ENCODE measurements at regions not wholly inside any gene's neighbourhood (a gene's known extent, or its start where the extent isn't known, plus 50 kb on each side); places are given as distances from the start of the nearest gene placed in this dataset.
A peak's percentile ranks its signal among the peaks of the same experiment; 100 is the strongest.
"Not testable (repeated sequence)": the region's sequence is repeated elsewhere in the genome, so short reads cannot be mapped to it uniquely, and the experiment has no call there.

DNA sequence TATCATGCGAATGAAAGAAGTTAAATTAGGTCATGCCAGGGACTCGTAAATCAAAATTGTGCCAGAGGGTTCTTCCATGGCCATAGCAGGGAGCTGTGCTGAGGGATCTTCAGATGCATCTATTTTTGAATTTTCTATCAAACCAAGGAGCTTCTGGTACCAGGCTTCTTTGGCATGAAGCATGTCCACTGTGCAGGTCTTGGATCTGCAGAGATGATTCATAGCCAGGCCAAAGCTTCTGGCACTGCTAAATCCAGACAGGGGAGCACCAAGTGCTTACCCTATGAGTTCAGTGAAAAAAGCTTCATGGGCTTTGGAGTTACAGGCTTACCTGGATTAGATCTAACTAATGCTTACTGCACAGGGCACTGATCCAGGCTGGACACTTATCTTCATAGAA is 154.2 kb upstream of the DAB1 start:
- DNase-seq (ENCODE audit: insufficient read length, low spot score) = no peak
- TF ChIP-seq POLR2AphosphoS5 (IDR thresholded peaks at IDR 0.05; ENCODE audit: low read depth, low read length) (no peak), SPI1 (IDR thresholded peaks at IDR 0.05; ENCODE audit: low read depth, low read length) (no peak), POU2F2 (IDR thresholded peaks at IDR 0.05; ENCODE audit: low read depth, low read length) (no peak), POLR2A (IDR thresholded peaks at IDR 0.05; ENCODE audit: low read depth, low read length) (no peak), TAF1 (IDR thresholded peaks at IDR 0.05; ENCODE audit: low read depth, low read length) (no peak), PAX5 (IDR thresholded peaks at IDR 0.05; ENCODE audit: insufficient read depth, low read length, severe bottlenecking) (no peak)
- FAIRE-seq = no peak

DNA sequence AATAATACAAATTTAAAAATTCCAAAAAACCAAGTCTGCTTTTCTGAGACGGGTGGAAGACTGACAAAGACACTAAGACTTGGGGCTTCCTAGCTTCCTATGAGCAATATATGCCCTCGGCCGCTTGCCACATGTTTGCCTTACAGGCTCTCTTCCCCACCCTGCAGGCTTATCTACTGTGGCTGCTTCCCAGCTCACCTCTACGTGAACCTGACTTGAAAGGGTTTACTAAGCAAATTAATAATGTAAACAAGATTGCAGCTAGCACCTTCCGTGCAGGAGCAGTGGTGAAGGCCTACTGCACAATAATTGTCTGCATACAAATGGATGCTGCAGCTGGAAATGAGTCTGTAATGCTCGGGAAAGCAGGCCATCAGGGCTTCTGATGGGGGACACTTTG is 152.9 kb upstream of the DAB1 start:
- DNase-seq (ENCODE audit: insufficient read length, low spot score) (no peak), FAIRE-seq (no peak)
- TF ChIP-seq POU2F2 (IDR thresholded peaks at IDR 0.05; ENCODE audit: low read depth, low read length) (no peak), SPI1 (IDR thresholded peaks at IDR 0.05; ENCODE audit: low read depth, low read length) (no peak), TAF1 (IDR thresholded peaks at IDR 0.05; ENCODE audit: low read depth, low read length) (no peak), POLR2AphosphoS5 (IDR thresholded peaks at IDR 0.05; ENCODE audit: low read depth, low read length) (no peak), POLR2A (IDR thresholded peaks at IDR 0.05; ENCODE audit: low read depth, low read length) (no peak), PAX5 (IDR thresholded peaks at IDR 0.05; ENCODE audit: insufficient read depth, low read length, severe bottlenecking) (no peak)

DNA sequence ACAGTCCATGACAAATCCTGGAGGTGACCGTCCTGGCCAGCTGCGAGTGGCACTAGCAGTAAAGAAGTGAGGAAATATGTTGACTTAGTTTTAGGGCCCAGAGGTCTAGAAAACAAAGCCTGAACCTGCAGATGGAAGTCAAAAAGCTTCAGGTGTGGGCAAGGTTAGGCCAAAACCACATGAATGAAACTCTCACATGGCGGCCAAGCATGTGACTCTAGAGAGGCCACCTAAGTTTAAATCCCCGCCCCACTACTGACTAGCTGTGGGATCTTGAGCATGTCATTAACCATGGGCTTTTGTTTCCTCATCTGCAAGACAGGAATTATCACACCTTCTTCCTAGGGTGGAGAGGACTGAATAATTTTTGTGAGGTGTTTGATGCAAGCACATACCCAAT is 148.2 kb upstream of the DAB1 start:
- TF ChIP-seq PAX5 (IDR thresholded peaks at IDR 0.05; ENCODE audit: insufficient read depth, low read length, severe bottlenecking) (no peak), TAF1 (IDR thresholded peaks at IDR 0.05; ENCODE audit: low read depth, low read length) (no peak), POLR2A (IDR thresholded peaks at IDR 0.05; ENCODE audit: low read depth, low read length) (no peak), SPI1 (IDR thresholded peaks at IDR 0.05; ENCODE audit: low read depth, low read length) (no peak)
- FAIRE-seq (no peak), DNase-seq (ENCODE audit: insufficient read length, low spot score) (no peak)

DNA sequence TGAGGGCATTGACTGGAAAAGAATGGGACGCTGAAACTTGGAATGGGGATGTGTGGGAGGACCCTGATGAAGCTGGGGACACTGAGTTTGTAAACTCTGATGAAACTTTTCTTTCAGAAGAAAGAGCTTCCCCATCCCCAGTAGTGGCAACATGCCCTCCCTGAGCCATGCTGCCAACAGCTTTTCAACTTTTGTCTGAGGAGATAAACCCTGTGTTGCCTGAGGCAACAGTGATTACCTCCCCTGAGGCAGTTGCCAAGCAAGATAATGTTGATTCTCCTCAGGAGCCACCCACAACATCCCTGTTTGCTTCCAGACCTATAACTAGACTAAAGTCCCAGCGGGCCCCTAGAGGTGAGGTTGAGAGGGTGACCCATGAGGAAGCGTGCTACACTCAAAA is 134.2 kb upstream of the DAB1 start:
- FAIRE-seq = not testable (repeated sequence)

DNA sequence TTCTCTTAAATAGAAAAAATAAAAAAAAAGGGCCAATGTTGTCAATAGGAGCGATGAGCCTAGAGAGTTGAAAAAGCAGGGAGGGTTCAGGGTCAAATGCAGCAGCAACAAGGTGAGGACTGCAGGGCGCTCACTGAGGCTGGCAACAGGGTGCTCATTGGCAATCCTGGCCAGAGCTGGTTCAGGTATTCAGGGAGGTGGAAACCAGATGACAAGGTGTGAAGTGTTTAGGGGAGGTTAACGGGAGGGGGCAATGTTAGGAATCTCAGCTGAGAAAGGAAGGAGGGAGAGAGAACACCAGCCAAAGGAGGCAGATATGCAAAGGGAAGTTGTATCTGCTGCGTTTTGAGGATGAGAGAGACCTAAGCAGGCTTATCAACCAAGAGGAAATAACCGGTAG is 129.8 kb upstream of the DAB1 start:
- TF ChIP-seq POU2F2 (IDR thresholded peaks at IDR 0.05; ENCODE audit: low read depth, low read length) = no peak
- no peak for TF ChIP-seq POLR2A (IDR thresholded peaks at IDR 0.05; ENCODE audit: low read depth, low read length)
- no peak for TF ChIP-seq POLR2AphosphoS5 (IDR thresholded peaks at IDR 0.05; ENCODE audit: low read depth, low read length)
- TF ChIP-seq PAX5 (IDR thresholded peaks at IDR 0.05; ENCODE audit: insufficient read depth, low read length, severe bottlenecking) = no peak
- no peak for TF ChIP-seq SPI1 (IDR thresholded peaks at IDR 0.05; ENCODE audit: low read depth, low read length)
- TF ChIP-seq TAF1 (IDR thresholded peaks at IDR 0.05; ENCODE audit: low read depth, low read length) = no peak
- FAIRE-seq (no peak), DNase-seq (ENCODE audit: insufficient read length, low spot score) (no peak)

More for the DNA sequence above, 134.2 kb upstream of the DAB1 start:
- DNase-seq (ENCODE audit: insufficient read length, low spot score) = not testable (repeated sequence)

DNA sequence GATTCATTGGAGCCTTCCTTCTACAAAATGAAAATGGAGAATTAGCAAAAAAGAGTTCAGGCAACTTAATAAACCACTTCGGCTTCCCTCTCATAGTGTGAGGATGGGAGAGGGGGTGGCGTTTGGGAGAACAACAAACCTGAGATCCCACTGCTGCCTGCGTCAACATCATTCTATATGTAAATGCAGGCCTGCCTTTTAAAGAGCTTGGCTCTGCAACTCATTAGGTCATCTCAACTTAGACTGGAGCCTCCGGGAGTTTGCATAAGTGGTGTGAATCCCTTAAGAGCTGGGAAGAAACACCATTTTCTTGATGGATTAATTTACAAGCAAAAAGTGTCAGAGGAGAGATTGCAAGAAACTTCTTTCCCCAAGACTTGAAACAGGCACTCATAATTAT is 127.6 kb upstream of the DAB1 start:
- FAIRE-seq = no peak
- DNase-seq (ENCODE audit: insufficient read length, low spot score) = no peak
- no peak for TF ChIP-seq POLR2AphosphoS5 (IDR thresholded peaks at IDR 0.05; ENCODE audit: low read depth, low read length)
- no peak for TF ChIP-seq SPI1 (IDR thresholded peaks at IDR 0.05; ENCODE audit: low read depth, low read length)
- TF ChIP-seq POU2F2 (IDR thresholded peaks at IDR 0.05; ENCODE audit: low read depth, low read length) = no peak
- no peak for TF ChIP-seq POLR2A (IDR thresholded peaks at IDR 0.05; ENCODE audit: low read depth, low read length)
- TF ChIP-seq PAX5 (IDR thresholded peaks at IDR 0.05; ENCODE audit: insufficient read depth, low read length, severe bottlenecking) = no peak
- TF ChIP-seq TAF1 (IDR thresholded peaks at IDR 0.05; ENCODE audit: low read depth, low read length) = no peak

DNA sequence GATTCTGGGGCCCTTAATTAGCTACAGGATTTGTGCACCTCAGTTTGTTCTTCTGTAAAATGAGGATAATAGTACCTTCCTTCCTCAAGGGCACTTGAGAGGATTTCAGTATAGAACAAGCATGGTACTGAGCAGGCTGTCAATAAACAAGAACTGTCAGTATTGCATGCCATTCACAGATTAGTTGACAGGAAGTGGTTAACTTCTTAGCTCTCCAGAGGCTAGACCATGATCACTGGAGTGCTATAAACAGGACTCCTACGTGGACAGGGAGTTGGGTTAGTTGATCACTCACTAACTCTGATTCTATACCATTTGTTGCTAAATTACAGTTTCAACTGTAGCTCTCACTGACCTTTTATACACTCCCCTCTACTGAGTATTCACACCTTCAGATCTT is 126.2 kb upstream of the DAB1 start:
- no peak for DNase-seq (ENCODE audit: insufficient read length, low spot score)
- FAIRE-seq = no peak
- TF ChIP-seq SPI1 (IDR thresholded peaks at IDR 0.05; ENCODE audit: low read depth, low read length) (no peak), TAF1 (IDR thresholded peaks at IDR 0.05; ENCODE audit: low read depth, low read length) (no peak), POU2F2 (IDR thresholded peaks at IDR 0.05; ENCODE audit: low read depth, low read length) (no peak), POLR2A (IDR thresholded peaks at IDR 0.05; ENCODE audit: low read depth, low read length) (no peak), PAX5 (IDR thresholded peaks at IDR 0.05; ENCODE audit: insufficient read depth, low read length, severe bottlenecking) (no peak), POLR2AphosphoS5 (IDR thresholded peaks at IDR 0.05; ENCODE audit: low read depth, low read length) (no peak)

DNA sequence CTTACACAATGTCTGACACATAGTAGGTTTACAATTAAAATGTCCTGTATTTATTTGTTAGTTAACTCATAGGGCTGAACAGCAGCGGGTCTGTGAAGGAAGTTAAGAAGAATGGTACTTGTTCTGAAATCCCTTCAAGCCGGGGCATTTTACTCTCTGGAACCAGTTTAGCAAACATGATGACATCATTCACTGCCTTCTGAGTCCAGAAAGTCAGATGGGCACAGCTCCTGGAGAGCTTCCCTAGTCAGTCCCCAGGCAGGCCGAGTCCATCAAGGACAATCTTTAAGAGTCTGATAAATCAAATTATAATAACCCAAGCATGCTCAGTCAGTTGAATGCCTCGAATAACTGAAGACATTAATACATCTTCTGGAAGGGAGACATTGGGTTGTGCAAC is 125.4 kb upstream of the DAB1 start:
- DNase-seq (ENCODE audit: insufficient read length, low spot score) (no peak), FAIRE-seq (no peak)
- TF ChIP-seq POU2F2 (IDR thresholded peaks at IDR 0.05; ENCODE audit: low read depth, low read length) (no peak), SPI1 (IDR thresholded peaks at IDR 0.05; ENCODE audit: low read depth, low read length) (no peak), PAX5 (IDR thresholded peaks at IDR 0.05; ENCODE audit: insufficient read depth, low read length, severe bottlenecking) (no peak), POLR2A (IDR thresholded peaks at IDR 0.05; ENCODE audit: low read depth, low read length) (no peak), POLR2AphosphoS5 (IDR thresholded peaks at IDR 0.05; ENCODE audit: low read depth, low read length) (no peak), TAF1 (IDR thresholded peaks at IDR 0.05; ENCODE audit: low read depth, low read length) (no peak)

DNA sequence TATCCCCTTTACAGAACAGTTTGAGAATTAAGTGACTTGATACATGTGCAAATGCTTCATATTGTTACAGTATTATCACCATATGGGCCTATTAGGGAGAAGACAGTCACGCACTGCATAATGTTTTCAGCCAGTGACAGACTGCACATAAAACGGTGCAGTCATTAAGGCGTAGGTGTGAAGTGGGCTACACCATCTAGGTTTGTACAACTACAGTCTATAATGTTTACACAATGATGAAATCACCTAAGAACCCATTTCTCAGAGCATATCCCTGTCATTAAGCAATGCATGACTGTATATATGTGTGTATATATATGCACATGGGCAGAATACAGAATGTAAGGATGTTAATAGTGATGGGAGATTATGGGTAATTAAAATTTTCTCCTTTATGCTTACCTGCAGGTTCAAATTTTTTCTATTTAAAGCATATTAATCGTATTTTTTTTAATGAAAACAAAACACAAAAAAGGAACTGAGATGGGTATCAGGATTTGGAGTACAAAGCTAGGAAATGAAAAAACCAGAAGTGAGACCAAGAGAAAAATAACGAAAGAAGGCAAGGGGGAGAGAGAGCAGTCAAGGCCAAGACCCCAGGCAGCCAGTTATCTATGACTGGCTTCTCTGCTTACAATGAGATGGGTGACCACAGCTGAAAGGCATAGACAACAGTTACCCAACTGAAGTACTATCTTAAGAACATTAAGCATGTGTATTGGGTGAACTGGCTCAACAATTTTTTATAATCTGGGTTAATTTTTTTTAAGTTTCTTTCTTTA is 122.9 kb upstream of the DAB1 start:
- DNase-seq (ENCODE audit: insufficient read length, low spot score) = no peak
- no peak for FAIRE-seq
- no peak for TF ChIP-seq PAX5 (IDR thresholded peaks at IDR 0.05; ENCODE audit: insufficient read depth, low read length, severe bottlenecking)
- TF ChIP-seq SPI1 (IDR thresholded peaks at IDR 0.05; ENCODE audit: low read depth, low read length) = peak; percentile 77
- TF ChIP-seq POU2F2 (IDR thresholded peaks at IDR 0.05; ENCODE audit: low read depth, low read length) = no peak
- no peak for TF ChIP-seq POLR2AphosphoS5 (IDR thresholded peaks at IDR 0.05; ENCODE audit: low read depth, low read length)
- TF ChIP-seq TAF1 (IDR thresholded peaks at IDR 0.05; ENCODE audit: low read depth, low read length) = no peak

DNA sequence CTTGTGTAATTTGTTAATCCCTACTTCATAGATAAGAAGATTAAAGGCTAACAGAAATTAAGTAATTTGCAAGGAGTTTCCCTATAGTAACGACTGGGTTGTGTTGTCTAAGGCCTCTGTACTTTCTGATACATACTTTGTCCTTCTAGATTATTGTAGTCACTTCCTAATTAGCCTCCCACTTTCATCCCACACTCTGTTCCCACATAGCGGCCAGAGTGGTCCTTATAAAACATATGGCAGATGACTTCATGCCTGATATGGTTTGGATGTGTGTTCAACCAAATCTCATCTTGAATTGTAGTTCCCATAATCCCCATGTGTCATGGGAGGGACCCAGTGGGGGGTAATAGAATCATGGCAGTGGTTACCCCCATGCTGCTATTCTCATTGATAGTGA is 120.5 kb upstream of the DAB1 start:
- no peak for FAIRE-seq
- no peak for DNase-seq (ENCODE audit: insufficient read length, low spot score)
- no peak for TF ChIP-seq POLR2A (IDR thresholded peaks at IDR 0.05; ENCODE audit: low read depth, low read length)
- no peak for TF ChIP-seq POLR2AphosphoS5 (IDR thresholded peaks at IDR 0.05; ENCODE audit: low read depth, low read length)
- no peak for TF ChIP-seq SPI1 (IDR thresholded peaks at IDR 0.05; ENCODE audit: low read depth, low read length)
- no peak for TF ChIP-seq TAF1 (IDR thresholded peaks at IDR 0.05; ENCODE audit: low read depth, low read length)
- no peak for TF ChIP-seq PAX5 (IDR thresholded peaks at IDR 0.05; ENCODE audit: insufficient read depth, low read length, severe bottlenecking)
- no peak for TF ChIP-seq POU2F2 (IDR thresholded peaks at IDR 0.05; ENCODE audit: low read depth, low read length)
